ENCODE measurements at regions not wholly inside any gene's neighbourhood (a gene's known extent, or its start where the extent isn't known, plus 50 kb on each side); places are given as distances from the start of the nearest gene placed in this dataset.

GRCh38 chr5:111976705-111977435 is 219.9 kb upstream of the NREP start:
- no peaks in the 10 kb centered on the region for H3K36me3 ChIP-seq (ENCODE audit: insufficient read depth, low read length)
- BruUV-seq (replicated peaks) = no TSS peak
- no peaks in the 10 kb centered on the region for H4K20me1 ChIP-seq (ENCODE audit: insufficient read depth, low read length)
- H3K79me2 ChIP-seq (ENCODE audit: insufficient read depth, low read depth, low read length) = no peaks in the 10 kb centered on the region
- TF ChIP-seq CTCF (conservative IDR thresholded peaks at IDR 0.05; ENCODE audit: low read length) (no peak), EZH2phosphoT487 (IDR thresholded peaks at IDR 0.05; ENCODE audit: borderline replicate concordance, low read depth, low read length) (no peak)
- H3K4me1 ChIP-seq (ENCODE audit: insufficient read depth, low read length, poor library complexity, severe bottlenecking) = no peaks in the 10 kb centered on the region
- POLR2A ChIA-PET = interaction anchor here (0.6 to 1.1 kb wide), 3 partner anchors 27 to 367 kb away, joined by 3 to 4 read pairs (median 3); no protein-coding TSS in a partner anchor
- CTCF ChIA-PET (ENCODE audit: unreplicated experiment) = interaction anchor here (0.5 kb wide), 1 partner anchor 330 kb away, joined by 3 read pairs; no protein-coding TSS in a partner anchor
- H3K9me2 ChIP-seq (ENCODE audit: insufficient read depth, low read length) = no peaks in the 10 kb centered on the region
- H3K4me3 ChIP-seq (ENCODE audit: low read depth, low read length, poor library complexity, severe bottlenecking) = no peak overlapping the region
- DNase-seq (ENCODE audit: low spot score) = no peak
- H3K27ac ChIP-seq (ENCODE audit: low read depth, low read length, poor library complexity, severe bottlenecking) = no peak overlapping the region
- H3K4me2 ChIP-seq (ENCODE audit: low read length) = no peak overlapping the region
- H3K9me3 ChIP-seq (ENCODE audit: low read length) = no peaks in the 10 kb centered on the region
- intact Hi-C loops (cut with micrococcal nuclease; ENCODE audit: unreplicated experiment) = no loop called here
- no peak overlapping the region for H2AFZ ChIP-seq (ENCODE audit: low read length)

DNA sequence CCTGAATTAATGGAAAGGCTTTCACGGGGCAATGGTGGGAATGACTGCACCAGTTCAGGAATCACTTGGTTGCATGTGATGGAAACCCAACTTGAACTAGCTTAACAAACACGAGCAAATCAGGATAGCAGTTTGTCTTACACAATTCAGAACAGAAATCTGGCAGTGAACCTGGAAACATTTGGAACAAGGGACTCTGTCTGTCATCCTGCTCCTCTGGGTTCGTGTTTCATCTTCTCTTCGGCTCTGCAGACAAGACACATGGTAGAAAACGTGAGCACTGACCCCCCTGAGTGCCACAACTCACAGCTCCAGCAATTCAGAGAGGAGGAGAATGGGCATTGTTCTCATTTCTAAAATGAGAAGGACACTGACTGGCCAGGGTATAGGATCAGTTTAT is 218.1 kb upstream of the NREP start:
- Histone ChIP-seq H4K20me1 (ENCODE audit: insufficient read depth, low read length) (no peaks in the 10 kb centered on the region), H3K9me2 (ENCODE audit: insufficient read depth, low read length) (no peaks in the 10 kb centered on the region), H2AFZ (ENCODE audit: low read length) (no peak overlapping the region), H3K36me3 (ENCODE audit: insufficient read depth, low read length) (no peaks in the 10 kb centered on the region), H3K27ac (ENCODE audit: low read depth, low read length, poor library complexity, severe bottlenecking) (no peak overlapping the region), H3K4me3 (ENCODE audit: low read depth, low read length, poor library complexity, severe bottlenecking) (no peak overlapping the region), H3K79me2 (ENCODE audit: insufficient read depth, low read depth, low read length) (no peaks in the 10 kb centered on the region), H3K4me2 (ENCODE audit: low read length) (no peak overlapping the region), H3K9me3 (ENCODE audit: low read length) (no peaks in the 10 kb centered on the region), H3K4me1 (ENCODE audit: insufficient read depth, low read length, poor library complexity, severe bottlenecking) (no peaks in the 10 kb centered on the region)
- CTCF ChIA-PET (ENCODE audit: unreplicated experiment) = no interaction called here
- TF ChIP-seq CTCF (conservative IDR thresholded peaks at IDR 0.05; ENCODE audit: low read length) (no peak), EZH2phosphoT487 (IDR thresholded peaks at IDR 0.05; ENCODE audit: borderline replicate concordance, low read depth, low read length) (no peak)
- BruUV-seq (replicated peaks) = no TSS peak
- DNase-seq (ENCODE audit: low spot score) = no peak
- intact Hi-C loops (cut with micrococcal nuclease; ENCODE audit: unreplicated experiment) = no loop called here
- POLR2A ChIA-PET = interaction anchor here (1.2 kb wide), 1 partner anchor 9 kb away, joined by 3 read pairs; no protein-coding TSS in a partner anchor

GRCh38 chr5:111973961-111974360 is 217.0 kb upstream of the NREP start:
- DNase-seq (ENCODE audit: low spot score) = no peak
- Histone ChIP-seq H3K79me2 (ENCODE audit: insufficient read depth, low read depth, low read length) (no peaks in the 10 kb centered on the region), H3K4me1 (ENCODE audit: insufficient read depth, low read length, poor library complexity, severe bottlenecking) (no peaks in the 10 kb centered on the region), H3K27ac (ENCODE audit: low read depth, low read length, poor library complexity, severe bottlenecking) (no peak overlapping the region), H3K4me3 (ENCODE audit: low read depth, low read length, poor library complexity, severe bottlenecking) (no peak overlapping the region), H3K36me3 (ENCODE audit: insufficient read depth, low read length) (no peaks in the 10 kb centered on the region), H3K9me2 (ENCODE audit: insufficient read depth, low read length) (no peaks in the 10 kb centered on the region), H3K4me2 (ENCODE audit: low read length) (no peak overlapping the region), H4K20me1 (ENCODE audit: insufficient read depth, low read length) (no peaks in the 10 kb centered on the region), H3K9me3 (ENCODE audit: low read length) (no peaks in the 10 kb centered on the region), H2AFZ (ENCODE audit: low read length) (no peak overlapping the region)
- BruUV-seq (replicated peaks) = no TSS peak
- intact Hi-C loops (cut with micrococcal nuclease; ENCODE audit: unreplicated experiment) = no loop called here
- ChIA-PET CTCF (ENCODE audit: unreplicated experiment) (no interaction called here), POLR2A (interaction anchor here (0.6 to 1.2 kb wide), 4 partner anchors 10 to 1697 kb away, joined by 3 to 5 read pairs (median 3); no protein-coding TSS in a partner anchor)
- TF ChIP-seq CTCF (conservative IDR thresholded peaks at IDR 0.05; ENCODE audit: low read length) = no peak
- no peak for TF ChIP-seq EZH2phosphoT487 (IDR thresholded peaks at IDR 0.05; ENCODE audit: borderline replicate concordance, low read depth, low read length)
